GM23338 (cell line): ENCODE measurements at regions not wholly inside any gene's neighbourhood (a gene's known extent, or its start where the extent isn't known, plus 50 kb on each side); places are given as distances from the start of the nearest gene placed in this dataset.
"Not testable (repeated sequence)": the region's sequence is repeated elsewhere in the genome, so short reads cannot be mapped to it uniquely, and the experiment has no call there.

Experiments used
- EZH2 ChIP-seq: fragments of 200-600 bp; sonication (generic); IDR thresholded peaks from one replicate; pipeline ENCODE4 v1.8.0; 2017; ENCODE audit warnings: antibody characterized with exemption, mild to moderate bottlenecking, low read depth; ENCODE audit not compliant: unreplicated experiment
- EZH2phosphoT487 ChIP-seq: fragments of 200-600 bp; sonication (generic); IDR thresholded peaks from one replicate; pipeline ENCODE4 v1.8.1; 2018; ENCODE audit warnings: antibody characterized with exemption; ENCODE audit not compliant: unreplicated experiment
- NANOG ChIP-seq: IDR thresholded peaks from 2 replicates; pipeline ENCODE4 v1.6.1; 2016; ENCODE audit warnings: antibody characterized with exemption, borderline replicate concordance
- POLR2AphosphoS5 ChIP-seq: IDR thresholded peaks from 2 replicates; pipeline ENCODE4 v1.6.1; 2016; ENCODE audit warnings: antibody characterized with exemption, low read depth
- TF ChIP-seq, protein P1 (sequence below), 2 experiments: fragments of 200-600 bp in 1 of 2; sonication (generic) in 1 of 2; conservative IDR thresholded peaks; 2 replicates each; pipeline versions ENCODE4 v1.5.1 to v1.6.1; 2016 to 2017; ENCODE audit warnings: antibody characterized with exemption in 2 of 2, low read depth in 2 of 2, mild to moderate bottlenecking in 2 of 2, moderate library complexity in 1 of 2
- TF ChIP-seq, protein P2 (sequence below): IDR thresholded peaks from one replicate; pipeline ENCODE4 v1.6.1; 2018; ENCODE audit warnings: antibody characterized with exemption; ENCODE audit not compliant: unreplicated experiment

DNA sequence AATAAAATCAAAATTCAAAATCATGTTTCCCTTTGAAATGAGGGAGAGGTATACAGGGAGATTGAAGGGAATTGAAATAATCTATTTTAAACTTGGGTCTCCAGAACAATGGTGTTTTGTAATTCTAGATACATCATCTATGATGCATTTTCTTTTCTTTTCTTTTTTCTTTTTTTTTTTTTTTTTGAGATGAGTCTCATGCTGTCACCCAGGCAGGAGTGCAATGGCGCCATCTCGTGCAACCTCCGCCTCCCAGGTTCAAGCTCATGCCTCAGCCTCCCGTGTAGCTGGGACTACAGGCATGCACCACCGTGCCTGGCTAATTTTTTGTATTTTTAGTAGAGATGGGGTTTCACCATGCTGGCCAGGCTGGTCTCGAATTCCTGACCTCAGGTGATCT is 205.1 kb downstream of the LPIN1 start:
- TF ChIP-seq EZH2, NANOG, POLR2AphosphoS5, EZH2phosphoT487: not testable (repeated sequence)
- TF ChIP-seq, protein P1, sequence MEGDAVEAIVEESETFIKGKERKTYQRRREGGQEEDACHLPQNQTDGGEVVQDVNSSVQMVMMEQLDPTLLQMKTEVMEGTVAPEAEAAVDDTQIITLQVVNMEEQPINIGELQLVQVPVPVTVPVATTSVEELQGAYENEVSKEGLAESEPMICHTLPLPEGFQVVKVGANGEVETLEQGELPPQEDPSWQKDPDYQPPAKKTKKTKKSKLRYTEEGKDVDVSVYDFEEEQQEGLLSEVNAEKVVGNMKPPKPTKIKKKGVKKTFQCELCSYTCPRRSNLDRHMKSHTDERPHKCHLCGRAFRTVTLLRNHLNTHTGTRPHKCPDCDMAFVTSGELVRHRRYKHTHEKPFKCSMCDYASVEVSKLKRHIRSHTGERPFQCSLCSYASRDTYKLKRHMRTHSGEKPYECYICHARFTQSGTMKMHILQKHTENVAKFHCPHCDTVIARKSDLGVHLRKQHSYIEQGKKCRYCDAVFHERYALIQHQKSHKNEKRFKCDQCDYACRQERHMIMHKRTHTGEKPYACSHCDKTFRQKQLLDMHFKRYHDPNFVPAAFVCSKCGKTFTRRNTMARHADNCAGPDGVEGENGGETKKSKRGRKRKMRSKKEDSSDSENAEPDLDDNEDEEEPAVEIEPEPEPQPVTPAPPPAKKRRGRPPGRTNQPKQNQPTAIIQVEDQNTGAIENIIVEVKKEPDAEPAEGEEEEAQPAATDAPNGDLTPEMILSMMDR (conservative IDR thresholded peaks at IDR 0.05; ENCODE audit: low read depth in 2 of 2): peak; percentile 35 to 65; a peak in 3 of 4 replicates
- TF ChIP-seq, protein P2, sequence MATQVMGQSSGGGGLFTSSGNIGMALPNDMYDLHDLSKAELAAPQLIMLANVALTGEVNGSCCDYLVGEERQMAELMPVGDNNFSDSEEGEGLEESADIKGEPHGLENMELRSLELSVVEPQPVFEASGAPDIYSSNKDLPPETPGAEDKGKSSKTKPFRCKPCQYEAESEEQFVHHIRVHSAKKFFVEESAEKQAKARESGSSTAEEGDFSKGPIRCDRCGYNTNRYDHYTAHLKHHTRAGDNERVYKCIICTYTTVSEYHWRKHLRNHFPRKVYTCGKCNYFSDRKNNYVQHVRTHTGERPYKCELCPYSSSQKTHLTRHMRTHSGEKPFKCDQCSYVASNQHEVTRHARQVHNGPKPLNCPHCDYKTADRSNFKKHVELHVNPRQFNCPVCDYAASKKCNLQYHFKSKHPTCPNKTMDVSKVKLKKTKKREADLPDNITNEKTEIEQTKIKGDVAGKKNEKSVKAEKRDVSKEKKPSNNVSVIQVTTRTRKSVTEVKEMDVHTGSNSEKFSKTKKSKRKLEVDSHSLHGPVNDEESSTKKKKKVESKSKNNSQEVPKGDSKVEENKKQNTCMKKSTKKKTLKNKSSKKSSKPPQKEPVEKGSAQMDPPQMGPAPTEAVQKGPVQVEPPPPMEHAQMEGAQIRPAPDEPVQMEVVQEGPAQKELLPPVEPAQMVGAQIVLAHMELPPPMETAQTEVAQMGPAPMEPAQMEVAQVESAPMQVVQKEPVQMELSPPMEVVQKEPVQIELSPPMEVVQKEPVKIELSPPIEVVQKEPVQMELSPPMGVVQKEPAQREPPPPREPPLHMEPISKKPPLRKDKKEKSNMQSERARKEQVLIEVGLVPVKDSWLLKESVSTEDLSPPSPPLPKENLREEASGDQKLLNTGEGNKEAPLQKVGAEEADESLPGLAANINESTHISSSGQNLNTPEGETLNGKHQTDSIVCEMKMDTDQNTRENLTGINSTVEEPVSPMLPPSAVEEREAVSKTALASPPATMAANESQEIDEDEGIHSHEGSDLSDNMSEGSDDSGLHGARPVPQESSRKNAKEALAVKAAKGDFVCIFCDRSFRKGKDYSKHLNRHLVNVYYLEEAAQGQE: not testable (repeated sequence)
